Common myeloid progenitor, CD34-positive (primary cell): ENCODE measurements at regions not wholly inside any gene's neighbourhood (a gene's known extent, or its start where the extent isn't known, plus 50 kb on each side); places are given as distances from the start of the nearest gene placed in this dataset.

ENCODE experiments used
- CTCF ChIA-PET: fragments of 350-600 bp; sonication (Branson Sonifier 250); formaldehyde crosslinking; loops from one replicate; lab custom pipeline; 2021; ENCODE audit warnings: antibody characterized with exemption; lab: Charles Lee
- POLR2A ChIA-PET: fragments of 350-600 bp; sonication (Branson Sonifier 250); formaldehyde crosslinking; loops from one replicate; lab custom pipeline; 2021; ENCODE audit warnings: antibody characterized with exemption; lab: Charles Lee
- DNase-seq, 3 donors: peaks; one replicate each; pipeline versions ENCODE4 v3.0.0 to v3.0.0-alpha.2; 2013
- H3K27ac ChIP-seq, 2 experiments: 1 replicate in 1 of 2; 2 replicates in 1 of 2; pipeline ENCODE4 v1.7.0; 2013; ENCODE audit warnings: inconsistent platforms in 2 of 2, low read length in 2 of 2, mild to moderate bottlenecking in 2 of 2, low read depth in 1 of 2, moderate library complexity in 1 of 2; ENCODE audit not compliant: severe bottlenecking in 2 of 2, insufficient read depth in 1 of 2, poor library complexity in 1 of 2
- H3K27me3 ChIP-seq, 5 experiments: replicated peaks in 2 of 5; 1 replicate in 3 of 5; 2 replicates in 2 of 5; pipeline versions ENCODE4 v1.6.1 to v1.7.0; 2013; ENCODE audit warnings: low read length in 4 of 5, mild to moderate bottlenecking in 2 of 5, moderate library complexity in 2 of 5, inconsistent platforms in 1 of 5; ENCODE audit not compliant: insufficient read depth in 5 of 5, control insufficient read depth in 4 of 5
- H3K36me3 ChIP-seq, 4 experiments: 1 replicate in 2 of 4; 2 replicates in 2 of 4; pipeline versions ENCODE4 v1.6.1 to v1.7.0; 2013; ENCODE audit warnings: low read length in 3 of 4, control low read depth in 1 of 4, mild to moderate bottlenecking in 1 of 4; ENCODE audit not compliant: control insufficient read depth in 4 of 4, insufficient read depth in 4 of 4
- H3K4me1 ChIP-seq, 4 experiments: 1 replicate in 3 of 4; 2 replicates in 1 of 4; pipeline versions ENCODE4 v1.6.1 to v1.7.1; 2013; ENCODE audit warnings: low read length in 3 of 4, mild to moderate bottlenecking in 3 of 4, control low read depth in 1 of 4, inconsistent platforms in 1 of 4, moderate library complexity in 1 of 4; ENCODE audit not compliant: control insufficient read depth in 4 of 4, insufficient read depth in 4 of 4; ENCODE audit errors: control extremely low read depth in 1 of 4
- H3K4me3 ChIP-seq, 7 experiments: 1 replicate in 4 of 7; 2 replicates in 3 of 7; pipeline versions ENCODE4 v1.5.1 to v1.7.0; 2013; ENCODE audit warnings: mild to moderate bottlenecking in 7 of 7, low read length in 6 of 7, moderate library complexity in 6 of 7, inconsistent platforms in 2 of 7, low read depth in 2 of 7, control low read depth in 1 of 7; ENCODE audit not compliant: insufficient read depth in 4 of 7, control insufficient read depth in 1 of 7; ENCODE audit errors: extremely low read depth in 1 of 7
- H3K9me3 ChIP-seq, 5 experiments: 1 replicate in 4 of 5; 2 replicates in 1 of 5; pipeline versions ENCODE4 v1.6.1 to v1.7.1; 2013; ENCODE audit warnings: low read length in 4 of 5, mild to moderate bottlenecking in 2 of 5, inconsistent platforms in 1 of 5, low read depth in 1 of 5, moderate library complexity in 1 of 5; ENCODE audit not compliant: control insufficient read depth in 4 of 5, insufficient read depth in 2 of 5; ENCODE audit errors: control extremely low read depth in 1 of 5
- WGBS: methylation state at CpG from one replicate; pipeline ENCODE4 v1.1.5; 2013; ENCODE audit not compliant: insufficient coverage; 5-methylcytosine and 5-hydroxymethylcytosine counted together

GRCh38 chr15:66934868-66935520 is 130.4 kb upstream of the SMAD3 start:
- POLR2A ChIA-PET, result no interaction called here
- H3K4me1 ChIP-seq, result no peaks in the 10 kb centered on the region
- no peaks in the 10 kb centered on the region for H3K27me3 ChIP-seq
- no peak overlapping the region for H3K4me3 ChIP-seq
- DNase-seq, result no peak
- peaks cover 0 to 19% (median 7%) of the 10 kb centered on the region in 5 experiments for H3K9me3 ChIP-seq
- no peaks in the 10 kb centered on the region for H3K36me3 ChIP-seq
- CTCF ChIA-PET, result interaction anchor here (1.6 to 2.4 kb wide), 3 partner anchors 11 to 17 kb away, joined by 5 to 6 read pairs (median 6); no protein-coding TSS in a partner anchor
- no peak overlapping the region for H3K27ac ChIP-seq
- WGBS, result 100% methylated on average over 2 of the region's 3 CpGs

- H3K27me3 ChIP-seq, result no peaks in the 10 kb centered on the region
- 71% methylated on average over 7 of the region's 7 CpGs for WGBS
- H3K27ac ChIP-seq, result no peak overlapping the region
- no peak overlapping the region for H3K4me3 ChIP-seq
- ChIA-PET CTCF (interaction anchor here (2.4 kb wide), 1 partner anchor 14 kb away, joined by 5 read pairs; no protein-coding TSS in a partner anchor), POLR2A (no interaction called here)
- H3K36me3 ChIP-seq, result no peaks in the 10 kb centered on the region
- H3K9me3 ChIP-seq, result peaks cover 0 to 19% (median 7%) of the 10 kb centered on the region in 5 experiments
- no peaks in the 10 kb centered on the region for H3K4me1 ChIP-seq
- no peak for DNase-seq
Observed at GRCh38 chr15:66935688-66936087, 129.7 kb upstream of the SMAD3 start.

GRCh38 chr15:66936109-66936860 is 129.1 kb upstream of the SMAD3 start:
- H3K27ac ChIP-seq, result no peak overlapping the region
- ChIA-PET CTCF (interaction anchor here (2.4 kb wide), 1 partner anchor 14 kb away, joined by 5 read pairs; no protein-coding TSS in a partner anchor), POLR2A (no interaction called here)
- H3K9me3 ChIP-seq, result peaks cover 0 to 19% (median 7%) of the 10 kb centered on the region in 5 experiments
- no peak overlapping the region for H3K4me3 ChIP-seq
- DNase-seq, result no peak
- H3K36me3 ChIP-seq, result no peaks in the 10 kb centered on the region
- H3K4me1 ChIP-seq, result no peaks in the 10 kb centered on the region
- H3K27me3 ChIP-seq, result no peaks in the 10 kb centered on the region
- WGBS, result 68% methylated on average over 23 of the region's 25 CpGs

GRCh38 chr15:66936861-66937582 is 128.4 kb upstream of the SMAD3 start:
- no peak for DNase-seq
- Histone ChIP-seq H3K9me3 (peaks cover 0 to 19% (median 7%) of the 10 kb centered on the region in 5 experiments), H3K36me3 (no peaks in the 10 kb centered on the region), H3K4me3 (no peak overlapping the region), H3K4me1 (no peaks in the 10 kb centered on the region), H3K27me3 (no peaks in the 10 kb centered on the region), H3K27ac (no peak overlapping the region)
- ChIA-PET CTCF (interaction anchor here (1.2 to 2.4 kb wide), 2 partner anchors 10 to 15 kb away, joined by 3 to 5 read pairs; no protein-coding TSS in a partner anchor), POLR2A (no interaction called here)
- WGBS, result 78% methylated on average over 6 of the region's 8 CpGs

GRCh38 chr15:66937588-66937987 is 127.8 kb upstream of the SMAD3 start:
- CTCF ChIA-PET, result interaction anchor here (1.2 kb wide), 1 partner anchor 9 kb away, joined by 3 read pairs; no protein-coding TSS in a partner anchor
- Histone ChIP-seq H3K4me1 (no peaks in the 10 kb centered on the region), H3K9me3 (peaks cover 0 to 19% (median 7%) of the 10 kb centered on the region in 5 experiments), H3K4me3 (no peak overlapping the region), H3K36me3 (no peaks in the 10 kb centered on the region), H3K27ac (no peak overlapping the region), H3K27me3 (no peaks in the 10 kb centered on the region)
- DNase-seq, result no peak
- whole genome bisulfite sequencing, result 100% methylated on average over 2 of the region's 3 CpGs
- POLR2A ChIA-PET, result no interaction called here

GRCh38 chr15:66938114-66938830 is 127.1 kb upstream of the SMAD3 start:
- peaks cover 0 to 17% (median 7%) of the 10 kb centered on the region in 5 experiments for H3K9me3 ChIP-seq
- H3K4me3 ChIP-seq, result no peak overlapping the region
- 43% methylated on average over 1 of the region's 3 CpGs for WGBS
- CTCF ChIA-PET, result interaction anchor here (1.2 to 1.6 kb wide), 2 partner anchors 9 to 10 kb away, joined by 3 to 4 read pairs; no protein-coding TSS in a partner anchor
- POLR2A ChIA-PET, result no interaction called here
- H3K27ac ChIP-seq, result no peak overlapping the region
- no peaks in the 10 kb centered on the region for H3K36me3 ChIP-seq
- no peaks in the 10 kb centered on the region for H3K27me3 ChIP-seq
- DNase-seq, result no peak
- no peaks in the 10 kb centered on the region for H3K4me1 ChIP-seq
